Mucosa of descending colon (tissue), 3 donors: ENCODE measurements at regions not wholly inside any gene's neighbourhood (a gene's known extent, or its start where the extent isn't known, plus 50 kb on each side); places are given as distances from the start of the nearest gene placed in this dataset.

Source experiments
- ATAC-seq: fragments of 200-7000 bp; cut with Tn5 transposase; one replicate; pipeline ENCODE4 v1.9.1; 2020; ENCODE audit warnings: mild to moderate bottlenecking, moderate library complexity
- DNase-seq, 3 donors: peaks; one replicate each; pipeline ENCODE4 v3.0.0-alpha.2; 2020
- H3K36me3 ChIP-seq: fragments of 200-600 bp; one replicate; pipeline ENCODE4 v1.8.0; 2021; ENCODE audit warnings: low read depth, mild to moderate bottlenecking
- H3K4me1 ChIP-seq: fragments of 200-600 bp; one replicate; pipeline ENCODE4 v1.8.0; 2021; ENCODE audit warnings: low read depth, mild to moderate bottlenecking
- H3K4me3 ChIP-seq: fragments of 200-600 bp; one replicate; pipeline ENCODE4 v1.8.0; 2021; ENCODE audit warnings: mild to moderate bottlenecking
- H3K9me3 ChIP-seq: fragments of 200-600 bp; one replicate; pipeline ENCODE4 v1.8.0; 2021; ENCODE audit warnings: mild to moderate bottlenecking
- intact Hi-C, 2 donors: fragments of 100-400 bp; cut with DNase I in 1 of 2; cut with micrococcal nuclease in 1 of 2; formaldehyde crosslinking; loops; one replicate each; pipeline versions ENCODE4 v1.11.0 to v1.11.1; 2022; cut with DNase I, micrococcal nuclease
- TF ChIP-seq, protein P1 (sequence below): fragments of 200-600 bp; IDR thresholded peaks from one replicate; pipeline ENCODE4 v1.8.0; 2022; ENCODE audit warnings: antibody characterized with exemption, mild to moderate bottlenecking
- donor health status: DM: no; HTN: no; CAD: no; lungs with moderate emphysema.
- donor health status: DM: no; HTN: no; CAD: no.
- donor health status: DM: no; HTN: yes; CAD: no.

- Histone ChIP-seq H3K36me3 (no peaks in the 10 kb centered on the region), H3K4me3 (no peak overlapping the region), H3K9me3 (no peaks in the 10 kb centered on the region), H3K4me1 (no peaks in the 10 kb centered on the region)
- TF ChIP-seq, protein P1, sequence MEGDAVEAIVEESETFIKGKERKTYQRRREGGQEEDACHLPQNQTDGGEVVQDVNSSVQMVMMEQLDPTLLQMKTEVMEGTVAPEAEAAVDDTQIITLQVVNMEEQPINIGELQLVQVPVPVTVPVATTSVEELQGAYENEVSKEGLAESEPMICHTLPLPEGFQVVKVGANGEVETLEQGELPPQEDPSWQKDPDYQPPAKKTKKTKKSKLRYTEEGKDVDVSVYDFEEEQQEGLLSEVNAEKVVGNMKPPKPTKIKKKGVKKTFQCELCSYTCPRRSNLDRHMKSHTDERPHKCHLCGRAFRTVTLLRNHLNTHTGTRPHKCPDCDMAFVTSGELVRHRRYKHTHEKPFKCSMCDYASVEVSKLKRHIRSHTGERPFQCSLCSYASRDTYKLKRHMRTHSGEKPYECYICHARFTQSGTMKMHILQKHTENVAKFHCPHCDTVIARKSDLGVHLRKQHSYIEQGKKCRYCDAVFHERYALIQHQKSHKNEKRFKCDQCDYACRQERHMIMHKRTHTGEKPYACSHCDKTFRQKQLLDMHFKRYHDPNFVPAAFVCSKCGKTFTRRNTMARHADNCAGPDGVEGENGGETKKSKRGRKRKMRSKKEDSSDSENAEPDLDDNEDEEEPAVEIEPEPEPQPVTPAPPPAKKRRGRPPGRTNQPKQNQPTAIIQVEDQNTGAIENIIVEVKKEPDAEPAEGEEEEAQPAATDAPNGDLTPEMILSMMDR: no peak
- DNase-seq (no peak), ATAC-seq (no peak)
- intact Hi-C loops: no loop called here
Observed at GRCh38 chrY:7470037-7470436, 558.5 kb upstream of the AMELY start.

- Histone ChIP-seq H3K4me1 (no peaks in the 10 kb centered on the region), H3K36me3 (no peaks in the 10 kb centered on the region), H3K4me3 (no peak overlapping the region), H3K9me3 (no peaks in the 10 kb centered on the region)
- intact Hi-C loops: no loop called here
- TF ChIP-seq, protein P1: no peak
- ATAC-seq (no peak), DNase-seq (no peak)
Observed at GRCh38 chrY:7468951-7469745, 557.6 kb upstream of the AMELY start.

- Histone ChIP-seq H3K9me3 (no peaks in the 10 kb centered on the region), H3K36me3 (no peaks in the 10 kb centered on the region), H3K4me3 (no peak overlapping the region), H3K4me1 (no peaks in the 10 kb centered on the region)
- TF ChIP-seq, protein P1: no peak
- intact Hi-C loops: no loop called here
- DNase-seq: no peak
- no peak for ATAC-seq
Observed at GRCh38 chrY:7467796-7468520, 556.4 kb upstream of the AMELY start.

DNA sequence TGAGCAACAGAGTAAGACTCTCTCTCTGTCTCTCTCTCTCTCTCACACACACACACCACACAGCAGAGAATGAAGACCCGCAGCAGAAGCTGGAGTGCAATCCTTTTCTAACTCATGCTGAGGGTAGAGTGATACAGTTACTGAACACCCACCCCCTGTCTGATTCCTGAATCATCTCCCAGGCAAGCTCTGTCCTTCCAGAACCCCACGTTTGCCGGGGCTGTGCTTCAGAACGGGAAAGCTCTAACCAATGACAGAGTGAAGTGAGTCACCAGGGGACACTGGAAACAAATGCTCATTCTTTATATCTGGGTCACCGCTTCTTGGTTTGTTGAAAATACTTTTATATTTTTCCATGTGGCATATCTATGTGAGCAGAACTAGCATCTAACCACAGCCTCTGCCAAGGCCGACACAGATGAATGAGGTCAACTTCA, 553.7 kb upstream of the AMELY start:
- ATAC-seq: no peak

DNA sequence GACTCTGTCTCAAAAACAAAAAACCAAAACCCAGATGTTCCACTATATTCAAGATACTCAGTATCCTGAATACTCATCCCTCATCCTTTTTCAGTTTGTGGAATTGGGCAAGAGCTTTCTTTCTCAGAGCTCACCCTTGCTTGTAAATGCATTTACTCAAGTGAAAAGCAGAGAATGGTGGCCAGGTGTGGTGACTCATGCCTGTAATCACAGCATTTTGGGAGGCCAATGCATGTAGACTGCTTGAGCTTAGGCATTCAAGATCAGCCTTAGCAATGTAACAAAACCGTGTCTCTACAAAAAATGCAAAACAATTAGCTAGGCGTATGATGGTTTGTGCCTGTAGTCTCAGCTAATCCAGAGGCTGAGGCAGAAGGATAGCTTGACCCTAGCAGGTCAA, 553.2 kb upstream of the AMELY start:
- ATAC-seq: no peak
- H3K4me1 ChIP-seq: no peaks in the 10 kb centered on the region
- intact Hi-C loops: no loop called here
- H3K36me3 ChIP-seq: no peaks in the 10 kb centered on the region
- H3K9me3 ChIP-seq: no peaks in the 10 kb centered on the region
- no peak for DNase-seq
- no peak overlapping the region for H3K4me3 ChIP-seq
- TF ChIP-seq, protein P1: no peak

More for the DNA sequence above, 553.7 kb upstream of the AMELY start:
- no peaks in the 10 kb centered on the region for H3K9me3 ChIP-seq
- intact Hi-C loops: no loop called here
- no peak for DNase-seq
- H3K4me3 ChIP-seq: no peak overlapping the region
- no peaks in the 10 kb centered on the region for H3K4me1 ChIP-seq
- H3K36me3 ChIP-seq: no peaks in the 10 kb centered on the region
- TF ChIP-seq, protein P1: no peak
